HepG2 (cell line): ENCODE measurements at regions not wholly inside any gene's neighbourhood (a gene's known extent, or its start where the extent isn't known, plus 50 kb on each side); places are given as distances from the start of the nearest gene placed in this dataset.

ENCODE experiments used
- ATAC-seq: fragments of 200-7000 bp; cut with Tn5 transposase; 3 replicates; pipeline ENCODE4 v1.9.1; 2020; ENCODE audit warnings: mild to moderate bottlenecking, moderate library complexity
- BruUV-seq: library from RNA; stranded (reverse); fragments of 400-500 nt; replicated peaks from 2 replicates; lab custom pipeline; 2021; lab: Mats Ljungman, UMichigan
- CTCF ChIA-PET: fragments of 300-600 bp; formaldehyde crosslinking; extraction: SDS; loops from one replicate; lab custom pipeline; 2021; ENCODE audit warnings: low total read pairs, inconsistent platforms, low intra/inter-chr PET ratio; lab: Yijun Ruan, JAX
- POLR2A ChIA-PET: fragments of 350-600 bp; sonication (Branson Sonifier 250); formaldehyde crosslinking; loops from one replicate; lab custom pipeline; 2020; ENCODE audit warnings: antibody characterized with exemption, inconsistent platforms; lab: Yijun Ruan, JAX
- DNase-seq: peaks from one replicate; pipeline ENCODE4 v3.0.0-alpha.2; 2015; ENCODE audit warnings: low spot score
- FAIRE-seq: peaks from 3 replicates; lab custom pipeline; 2011; peaks lifted over from hg19 to GRCh38; lab: Jason Lieb, UNC
- H2AFZ ChIP-seq: one replicate; pipeline ENCODE4 v1.6.1; 2011; ENCODE audit warnings: low read length, inconsistent platforms
- H3K27ac ChIP-seq: fragments of 300-600 bp; 3 replicates; pipeline ENCODE4 v1.8.0; 2011; ENCODE audit warnings: mixed run types, mild to moderate bottlenecking, mixed read lengths, low read length, inconsistent platforms; ENCODE audit not compliant: insufficient read depth; ENCODE audit errors: extremely low read length
- H3K27me3 ChIP-seq, 2 experiments: fragments of 200-600 bp in 1 of 2; 2 replicates in 1 of 2; 3 replicates in 1 of 2; pipeline versions ENCODE4 v1.6.0 to v1.8.0; 2011; ENCODE audit warnings: low read length in 2 of 2, mild to moderate bottlenecking in 2 of 2, moderate library complexity in 2 of 2, inconsistent platforms in 1 of 2; ENCODE audit not compliant: insufficient read depth in 2 of 2, control insufficient read depth in 1 of 2
- H3K36me3 ChIP-seq, 2 experiments: fragments of 200-600 bp in 1 of 2; replicated peaks in 1 of 2; 2 replicates in 1 of 2; 3 replicates in 1 of 2; pipeline versions ENCODE4 v1.5.1 to v1.8.0; 2011; ENCODE audit warnings: low read length in 2 of 2, inconsistent platforms in 1 of 2; ENCODE audit not compliant: insufficient read depth in 2 of 2, control insufficient read depth in 1 of 2
- H3K4me1 ChIP-seq: 2 replicates; pipeline ENCODE4 v1.5.1; 2012; ENCODE audit warnings: low read length, inconsistent platforms; ENCODE audit not compliant: insufficient read depth
- H3K4me2 ChIP-seq: 2 replicates; pipeline ENCODE4 v1.6.0; 2011; ENCODE audit warnings: low read depth, low read length, inconsistent platforms
- H3K4me3 ChIP-seq, 3 experiments: fragments of 200-600 bp in 1 of 3; sonication (generic), shearing (Covaris generic) in 1 of 3; replicated peaks in 1 of 3; 2 replicates each; pipeline ENCODE4 v1.5.1; 2011 to 2016; ENCODE audit warnings: low read length in 3 of 3, inconsistent platforms in 2 of 3, low read depth in 2 of 3, mild to moderate bottlenecking in 2 of 3, control low read depth in 1 of 3, mixed read lengths in 1 of 3; ENCODE audit not compliant: insufficient read depth in 1 of 3
- H3K79me2 ChIP-seq: one replicate; pipeline ENCODE4 v1.6.1; 2011; ENCODE audit warnings: low read length, inconsistent platforms; ENCODE audit not compliant: insufficient read depth
- H3K9ac ChIP-seq: 2 replicates; pipeline ENCODE4 v1.6.0; 2011; ENCODE audit warnings: mild to moderate bottlenecking, low read depth, low read length, inconsistent platforms; ENCODE audit not compliant: insufficient read depth
- H3K9me3 ChIP-seq: 2 replicates; pipeline ENCODE4 v1.5.1; 2012; ENCODE audit warnings: mild to moderate bottlenecking, low read length
- H4K20me1 ChIP-seq: 2 replicates; pipeline ENCODE4 v1.6.0; 2011; ENCODE audit warnings: inconsistent platforms, mild to moderate bottlenecking, low read length, moderate library complexity; ENCODE audit not compliant: insufficient read depth
- in situ Hi-C: cut with HindIII; loops from 2 replicates; pipeline ENCODE4 v1.10.0; 2017; ENCODE audit warnings: low pct_unique_long_range_greater_than_20kb; ENCODE audit not compliant: extremely low pct_ligation_motif_present
- intact Hi-C: fragments of 100-400 bp; cut with micrococcal nuclease; formaldehyde crosslinking; loops from one replicate; pipeline ENCODE4 v1.10.0; 2022; ENCODE audit not compliant: unreplicated experiment
- TF ChIP-seq, protein P1 (sequence below): sonication (generic); formaldehyde crosslinking; IDR thresholded peaks from 2 replicates; pipeline ENCODE4 v1.4.0; 2020; ENCODE audit warnings: missing genetic modification reagents, borderline replicate concordance
- TF ChIP-seq, protein P2 (sequence below): sonication (generic); formaldehyde crosslinking; IDR thresholded peaks from 2 replicates; pipeline ENCODE4 v1.4.0; 2020; ENCODE audit warnings: missing genetic modification reagents, mild to moderate bottlenecking, borderline replicate concordance
- TF ChIP-seq, protein P3 (sequence below): sonication (generic); formaldehyde crosslinking; IDR thresholded peaks from 2 replicates; pipeline ENCODE4; 2020; ENCODE audit warnings: missing genetic modification reagents, mild to moderate bottlenecking, borderline replicate concordance
- TF ChIP-seq, protein P4 (sequence below): sonication (generic); formaldehyde crosslinking; IDR thresholded peaks from 2 replicates; pipeline ENCODE4 v1.8.0; 2022; ENCODE audit warnings: mild to moderate bottlenecking, missing genetic modification reagents, borderline replicate concordance

DNA sequence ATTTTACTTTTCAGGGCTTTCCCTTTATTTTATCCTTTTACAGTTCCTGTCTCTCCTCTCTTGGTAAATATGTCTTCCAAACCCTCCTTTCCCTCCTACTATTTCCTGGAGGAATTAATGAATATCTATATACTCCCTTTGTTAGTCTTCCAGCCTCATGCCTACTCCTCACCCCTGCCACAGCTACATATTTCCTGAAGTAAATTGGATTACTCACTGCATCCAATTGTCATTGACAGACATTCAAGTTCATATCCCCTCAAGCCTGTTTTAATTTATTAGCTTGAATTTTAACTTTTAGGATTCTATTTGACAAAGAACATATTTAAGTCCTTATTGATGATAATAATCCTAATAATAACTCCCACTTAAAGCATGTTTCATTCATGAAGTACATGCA is 314.5 kb downstream of the TMEM161B start:
- intact Hi-C loops: no loop called here
- Histone ChIP-seq H3K27me3 (no peaks in the 10 kb centered on the region), H3K27ac (no peak overlapping the region), H3K4me1 (no peaks in the 10 kb centered on the region), H3K36me3 (no peaks in the 10 kb centered on the region), H3K9ac (no peak overlapping the region), H3K9me3 (no peaks in the 10 kb centered on the region), H3K79me2 (no peaks in the 10 kb centered on the region)
- no peak for FAIRE-seq
- ChIA-PET CTCF (no interaction called here), POLR2A (no interaction called here)
- no peak for DNase-seq
- ATAC-seq: no peak
- no TSS peak for BruUV-seq
- TF ChIP-seq, protein P1, sequence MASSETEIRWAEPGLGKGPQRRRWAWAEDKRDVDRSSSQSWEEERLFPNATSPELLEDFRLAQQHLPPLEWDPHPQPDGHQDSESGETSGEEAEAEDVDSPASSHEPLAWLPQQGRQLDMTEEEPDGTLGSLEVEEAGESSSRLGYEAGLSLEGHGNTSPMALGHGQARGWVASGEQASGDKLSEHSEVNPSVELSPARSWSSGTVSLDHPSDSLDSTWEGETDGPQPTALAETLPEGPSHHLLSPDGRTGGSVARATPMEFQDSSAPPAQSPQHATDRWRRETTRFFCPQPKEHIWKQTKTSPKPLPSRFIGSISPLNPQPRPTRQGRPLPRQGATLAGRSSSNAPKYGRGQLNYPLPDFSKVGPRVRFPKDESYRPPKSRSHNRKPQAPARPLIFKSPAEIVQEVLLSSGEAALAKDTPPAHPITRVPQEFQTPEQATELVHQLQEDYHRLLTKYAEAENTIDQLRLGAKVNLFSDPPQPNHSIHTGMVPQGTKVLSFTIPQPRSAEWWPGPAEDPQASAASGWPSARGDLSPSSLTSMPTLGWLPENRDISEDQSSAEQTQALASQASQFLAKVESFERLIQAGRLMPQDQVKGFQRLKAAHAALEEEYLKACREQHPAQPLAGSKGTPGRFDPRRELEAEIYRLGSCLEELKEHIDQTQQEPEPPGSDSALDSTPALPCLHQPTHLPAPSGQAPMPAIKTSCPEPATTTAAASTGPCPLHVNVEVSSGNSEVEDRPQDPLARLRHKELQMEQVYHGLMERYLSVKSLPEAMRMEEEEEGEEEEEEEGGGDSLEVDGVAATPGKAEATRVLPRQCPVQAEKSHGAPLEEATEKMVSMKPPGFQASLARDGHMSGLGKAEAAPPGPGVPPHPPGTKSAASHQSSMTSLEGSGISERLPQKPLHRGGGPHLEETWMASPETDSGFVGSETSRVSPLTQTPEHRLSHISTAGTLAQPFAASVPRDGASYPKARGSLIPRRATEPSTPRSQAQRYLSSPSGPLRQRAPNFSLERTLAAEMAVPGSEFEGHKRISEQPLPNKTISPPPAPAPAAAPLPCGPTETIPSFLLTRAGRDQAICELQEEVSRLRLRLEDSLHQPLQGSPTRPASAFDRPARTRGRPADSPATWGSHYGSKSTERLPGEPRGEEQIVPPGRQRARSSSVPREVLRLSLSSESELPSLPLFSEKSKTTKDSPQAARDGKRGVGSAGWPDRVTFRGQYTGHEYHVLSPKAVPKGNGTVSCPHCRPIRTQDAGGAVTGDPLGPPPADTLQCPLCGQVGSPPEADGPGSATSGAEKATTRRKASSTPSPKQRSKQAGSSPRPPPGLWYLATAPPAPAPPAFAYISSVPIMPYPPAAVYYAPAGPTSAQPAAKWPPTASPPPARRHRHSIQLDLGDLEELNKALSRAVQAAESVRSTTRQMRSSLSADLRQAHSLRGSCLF: no peak
- TF ChIP-seq, protein P2, sequence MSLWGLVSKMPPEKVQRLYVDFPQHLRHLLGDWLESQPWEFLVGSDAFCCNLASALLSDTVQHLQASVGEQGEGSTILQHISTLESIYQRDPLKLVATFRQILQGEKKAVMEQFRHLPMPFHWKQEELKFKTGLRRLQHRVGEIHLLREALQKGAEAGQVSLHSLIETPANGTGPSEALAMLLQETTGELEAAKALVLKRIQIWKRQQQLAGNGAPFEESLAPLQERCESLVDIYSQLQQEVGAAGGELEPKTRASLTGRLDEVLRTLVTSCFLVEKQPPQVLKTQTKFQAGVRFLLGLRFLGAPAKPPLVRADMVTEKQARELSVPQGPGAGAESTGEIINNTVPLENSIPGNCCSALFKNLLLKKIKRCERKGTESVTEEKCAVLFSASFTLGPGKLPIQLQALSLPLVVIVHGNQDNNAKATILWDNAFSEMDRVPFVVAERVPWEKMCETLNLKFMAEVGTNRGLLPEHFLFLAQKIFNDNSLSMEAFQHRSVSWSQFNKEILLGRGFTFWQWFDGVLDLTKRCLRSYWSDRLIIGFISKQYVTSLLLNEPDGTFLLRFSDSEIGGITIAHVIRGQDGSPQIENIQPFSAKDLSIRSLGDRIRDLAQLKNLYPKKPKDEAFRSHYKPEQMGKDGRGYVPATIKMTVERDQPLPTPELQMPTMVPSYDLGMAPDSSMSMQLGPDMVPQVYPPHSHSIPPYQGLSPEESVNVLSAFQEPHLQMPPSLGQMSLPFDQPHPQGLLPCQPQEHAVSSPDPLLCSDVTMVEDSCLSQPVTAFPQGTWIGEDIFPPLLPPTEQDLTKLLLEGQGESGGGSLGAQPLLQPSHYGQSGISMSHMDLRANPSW (CRISPR knock-in tag): no peak
- TF ChIP-seq, protein P3, sequence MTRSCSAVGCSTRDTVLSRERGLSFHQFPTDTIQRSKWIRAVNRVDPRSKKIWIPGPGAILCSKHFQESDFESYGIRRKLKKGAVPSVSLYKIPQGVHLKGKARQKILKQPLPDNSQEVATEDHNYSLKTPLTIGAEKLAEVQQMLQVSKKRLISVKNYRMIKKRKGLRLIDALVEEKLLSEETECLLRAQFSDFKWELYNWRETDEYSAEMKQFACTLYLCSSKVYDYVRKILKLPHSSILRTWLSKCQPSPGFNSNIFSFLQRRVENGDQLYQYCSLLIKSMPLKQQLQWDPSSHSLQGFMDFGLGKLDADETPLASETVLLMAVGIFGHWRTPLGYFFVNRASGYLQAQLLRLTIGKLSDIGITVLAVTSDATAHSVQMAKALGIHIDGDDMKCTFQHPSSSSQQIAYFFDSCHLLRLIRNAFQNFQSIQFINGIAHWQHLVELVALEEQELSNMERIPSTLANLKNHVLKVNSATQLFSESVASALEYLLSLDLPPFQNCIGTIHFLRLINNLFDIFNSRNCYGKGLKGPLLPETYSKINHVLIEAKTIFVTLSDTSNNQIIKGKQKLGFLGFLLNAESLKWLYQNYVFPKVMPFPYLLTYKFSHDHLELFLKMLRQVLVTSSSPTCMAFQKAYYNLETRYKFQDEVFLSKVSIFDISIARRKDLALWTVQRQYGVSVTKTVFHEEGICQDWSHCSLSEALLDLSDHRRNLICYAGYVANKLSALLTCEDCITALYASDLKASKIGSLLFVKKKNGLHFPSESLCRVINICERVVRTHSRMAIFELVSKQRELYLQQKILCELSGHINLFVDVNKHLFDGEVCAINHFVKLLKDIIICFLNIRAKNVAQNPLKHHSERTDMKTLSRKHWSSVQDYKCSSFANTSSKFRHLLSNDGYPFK: no peak
- TF ChIP-seq, protein P4, sequence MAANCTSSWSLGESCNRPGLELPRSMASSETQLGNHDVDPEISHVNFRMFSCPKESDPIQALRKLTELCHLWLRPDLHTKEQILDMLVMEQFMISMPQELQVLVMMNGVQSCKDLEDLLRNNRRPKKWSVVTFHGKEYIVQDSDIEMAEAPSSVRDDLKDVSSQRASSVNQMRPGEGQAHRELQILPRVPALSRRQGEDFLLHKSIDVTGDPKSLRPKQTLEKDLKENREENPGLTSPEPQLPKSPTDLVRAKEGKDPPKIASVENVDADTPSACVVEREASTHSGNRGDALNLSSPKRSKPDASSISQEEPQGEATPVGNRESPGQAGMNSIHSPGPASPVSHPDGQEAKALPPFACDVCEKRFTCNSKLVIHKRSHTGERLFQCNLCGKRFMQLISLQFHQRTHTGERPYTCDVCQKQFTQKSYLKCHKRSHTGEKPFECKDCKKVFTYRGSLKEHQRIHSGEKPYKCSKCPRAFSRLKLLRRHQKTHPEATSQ (CRISPR knock-in tag): no peak
- TF ChIP-seq, all 625 proteins: peak for 0
- Histone ChIP-seq H3K4me3 (no peak overlapping the region), H3K4me2 (no peak overlapping the region), H4K20me1 (no peaks in the 10 kb centered on the region), H2AFZ (no peak overlapping the region)
- in situ Hi-C loops: no loop called here
